ENCODE measurements at regions not wholly inside any gene's neighbourhood (a gene's known extent, or its start where the extent isn't known, plus 50 kb on each side); places are given as distances from the start of the nearest gene placed in this dataset.

DNA sequence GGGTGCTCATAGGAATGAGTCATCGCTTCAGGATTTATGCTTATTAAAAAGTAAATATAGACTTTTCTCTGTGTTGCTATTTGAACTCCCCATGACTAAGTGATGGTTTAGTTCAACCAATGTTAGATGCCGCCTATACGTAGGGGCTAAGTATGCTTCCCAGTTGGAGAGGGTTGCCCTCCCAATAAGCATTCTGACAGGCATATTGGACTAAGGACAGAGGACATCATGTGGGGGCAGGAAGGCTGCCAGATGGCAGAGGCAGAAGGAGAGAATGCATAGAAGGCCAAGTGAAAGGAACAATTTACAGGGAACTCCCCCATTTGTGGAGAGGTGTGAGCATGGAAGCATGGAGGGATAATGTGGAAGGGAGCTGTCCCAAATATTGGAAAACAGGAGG is 318.4 kb upstream of the OBI1 start:
- TF ChIP-seq, protein P1, sequence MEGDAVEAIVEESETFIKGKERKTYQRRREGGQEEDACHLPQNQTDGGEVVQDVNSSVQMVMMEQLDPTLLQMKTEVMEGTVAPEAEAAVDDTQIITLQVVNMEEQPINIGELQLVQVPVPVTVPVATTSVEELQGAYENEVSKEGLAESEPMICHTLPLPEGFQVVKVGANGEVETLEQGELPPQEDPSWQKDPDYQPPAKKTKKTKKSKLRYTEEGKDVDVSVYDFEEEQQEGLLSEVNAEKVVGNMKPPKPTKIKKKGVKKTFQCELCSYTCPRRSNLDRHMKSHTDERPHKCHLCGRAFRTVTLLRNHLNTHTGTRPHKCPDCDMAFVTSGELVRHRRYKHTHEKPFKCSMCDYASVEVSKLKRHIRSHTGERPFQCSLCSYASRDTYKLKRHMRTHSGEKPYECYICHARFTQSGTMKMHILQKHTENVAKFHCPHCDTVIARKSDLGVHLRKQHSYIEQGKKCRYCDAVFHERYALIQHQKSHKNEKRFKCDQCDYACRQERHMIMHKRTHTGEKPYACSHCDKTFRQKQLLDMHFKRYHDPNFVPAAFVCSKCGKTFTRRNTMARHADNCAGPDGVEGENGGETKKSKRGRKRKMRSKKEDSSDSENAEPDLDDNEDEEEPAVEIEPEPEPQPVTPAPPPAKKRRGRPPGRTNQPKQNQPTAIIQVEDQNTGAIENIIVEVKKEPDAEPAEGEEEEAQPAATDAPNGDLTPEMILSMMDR (IDR thresholded peaks at IDR 0.05), result no peak
- no peak for TF ChIP-seq POLR2A (IDR thresholded peaks at IDR 0.05)
